ENCODE measurements at regions not wholly inside any gene's neighbourhood (a gene's known extent, or its start where the extent isn't known, plus 50 kb on each side); places are given as distances from the start of the nearest gene placed in this dataset.

DNA sequence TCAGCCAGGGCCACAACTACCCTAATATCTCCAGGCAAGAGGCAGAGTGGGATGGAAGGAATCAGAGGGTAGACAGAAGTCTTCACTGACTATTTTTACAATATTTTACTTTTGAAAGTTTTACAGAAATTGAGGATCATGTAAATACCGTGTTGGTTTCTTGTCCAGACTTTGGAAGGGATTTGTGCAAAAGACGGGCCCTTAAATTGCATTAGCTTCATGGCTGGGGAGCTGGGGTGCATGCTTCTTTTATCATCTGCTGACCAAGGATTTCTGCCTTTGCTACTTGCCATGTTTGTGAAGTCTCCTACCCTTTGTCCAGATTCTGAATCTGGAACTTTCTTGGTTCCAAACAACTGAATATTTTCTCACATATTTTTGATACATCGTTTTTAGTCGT is 107.7 kb upstream of the GRIN3A start:
- TF ChIP-seq, protein P1, sequence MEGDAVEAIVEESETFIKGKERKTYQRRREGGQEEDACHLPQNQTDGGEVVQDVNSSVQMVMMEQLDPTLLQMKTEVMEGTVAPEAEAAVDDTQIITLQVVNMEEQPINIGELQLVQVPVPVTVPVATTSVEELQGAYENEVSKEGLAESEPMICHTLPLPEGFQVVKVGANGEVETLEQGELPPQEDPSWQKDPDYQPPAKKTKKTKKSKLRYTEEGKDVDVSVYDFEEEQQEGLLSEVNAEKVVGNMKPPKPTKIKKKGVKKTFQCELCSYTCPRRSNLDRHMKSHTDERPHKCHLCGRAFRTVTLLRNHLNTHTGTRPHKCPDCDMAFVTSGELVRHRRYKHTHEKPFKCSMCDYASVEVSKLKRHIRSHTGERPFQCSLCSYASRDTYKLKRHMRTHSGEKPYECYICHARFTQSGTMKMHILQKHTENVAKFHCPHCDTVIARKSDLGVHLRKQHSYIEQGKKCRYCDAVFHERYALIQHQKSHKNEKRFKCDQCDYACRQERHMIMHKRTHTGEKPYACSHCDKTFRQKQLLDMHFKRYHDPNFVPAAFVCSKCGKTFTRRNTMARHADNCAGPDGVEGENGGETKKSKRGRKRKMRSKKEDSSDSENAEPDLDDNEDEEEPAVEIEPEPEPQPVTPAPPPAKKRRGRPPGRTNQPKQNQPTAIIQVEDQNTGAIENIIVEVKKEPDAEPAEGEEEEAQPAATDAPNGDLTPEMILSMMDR (IDR thresholded peaks at IDR 0.05) = no peak
- TF ChIP-seq POLR2A (IDR thresholded peaks at IDR 0.05) (no peak), POLR2AphosphoS5 (IDR thresholded peaks at IDR 0.05) (no peak), EP300 (IDR thresholded peaks at IDR 0.05) (no peak)
